Ramos (cell line): ENCODE measurements at regions not wholly inside any gene's neighbourhood (a gene's known extent, or its start where the extent isn't known, plus 50 kb on each side); places are given as distances from the start of the nearest gene placed in this dataset.
"Not testable (repeated sequence)": the region's sequence is repeated elsewhere in the genome, so short reads cannot be mapped to it uniquely, and the experiment has no call there.

Source experiments
- in situ Hi-C: fragments of 300-500 bp; cut with MboI; formaldehyde crosslinking; loops from one replicate; pipeline ENCODE4 v1.14.3; 2022; ENCODE audit warnings: low sequenced_read_pairs; ENCODE audit not compliant: unreplicated experiment

- in situ Hi-C loops, result no loop called here
These were observed 86.1 kb upstream of the TOP3B start for GRCh38 chr22:22068657-22069056.

GRCh38 chr22:22068025-22068424, 85.4 kb upstream of the TOP3B start:
- in situ Hi-C loops, result no loop called here

- in situ Hi-C loops, result no loop called here
These were observed 84.6 kb upstream of the TOP3B start for GRCh38 chr22:22067192-22067591.

GRCh38 chr22:22064580-22064979, 82.0 kb upstream of the TOP3B start:
- in situ Hi-C loops, result no loop called here

- in situ Hi-C loops, result no loop called here
These were observed 79.8 kb upstream of the TOP3B start for GRCh38 chr22:22062306-22062793.

GRCh38 chr22:22061085-22062077, 78.8 kb upstream of the TOP3B start:
- in situ Hi-C loops, result no loop called here

- in situ Hi-C loops, result no loop called here
These were observed 77.9 kb upstream of the TOP3B start for GRCh38 chr22:22060200-22061084.

- in situ Hi-C loops, result no loop called here
These were observed 76.9 kb upstream of the TOP3B start for GRCh38 chr22:22059291-22060002.

- in situ Hi-C loops, result no loop called here
These were observed 76.2 kb upstream of the TOP3B start for GRCh38 chr22:22058633-22059290.

GRCh38 chr22:22057617-22058378, 75.2 kb upstream of the TOP3B start:
- in situ Hi-C loops, result no loop called here

GRCh38 chr22:22056809-22057594, 74.4 kb upstream of the TOP3B start:
- in situ Hi-C loops, result not testable (repeated sequence)

- in situ Hi-C loops, result not testable (repeated sequence)
These were observed 70.1 kb upstream of the TOP3B start for GRCh38 chr22:22052548-22053139.

- in situ Hi-C loops, result not testable (repeated sequence)
These were observed 68.4 kb upstream of the TOP3B start for GRCh38 chr22:22051032-22051431.

- in situ Hi-C loops, result no loop called here
These were observed 67.7 kb upstream of the TOP3B start for GRCh38 chr22:22050141-22050775.

GRCh38 chr22:22049684-22050083, 67.1 kb upstream of the TOP3B start:
- in situ Hi-C loops, result no loop called here

GRCh38 chr22:22048981-22049531, 66.5 kb upstream of the TOP3B start:
- in situ Hi-C loops, result no loop called here

- in situ Hi-C loops, result no loop called here
These were observed 65.8 kb upstream of the TOP3B start for GRCh38 chr22:22048318-22048942.
